ENCODE measurements at regions not wholly inside any gene's neighbourhood (a gene's known extent, or its start where the extent isn't known, plus 50 kb on each side); places are given as distances from the start of the nearest gene placed in this dataset.

DNA sequence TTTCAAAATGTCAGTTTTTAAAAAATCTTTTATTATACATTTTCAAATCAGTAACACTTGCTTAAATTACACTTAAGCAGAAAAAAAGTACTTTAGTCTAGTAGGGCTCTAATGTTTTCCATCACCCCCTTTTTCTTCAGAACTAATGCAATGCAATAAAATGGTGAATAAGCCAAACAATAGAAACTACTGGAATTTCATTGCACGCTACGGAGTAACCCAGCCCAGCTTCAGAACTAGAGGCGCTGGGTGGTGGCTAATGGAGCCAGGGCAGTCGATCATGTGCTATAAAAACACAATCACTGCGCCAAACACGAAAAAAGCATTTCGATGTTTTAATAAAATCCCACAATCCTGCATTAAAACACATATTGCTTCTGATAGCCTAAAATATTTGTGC is 59.9 kb upstream of the ODAD2 start:
- CTCF ChIA-PET, result no interaction called here
- Histone ChIP-seq H3K9me3 (ENCODE audit: low read depth, low read length, poor library complexity, severe bottlenecking) (no peaks in the 10 kb centered on the region), H3K36me3 (ENCODE audit: insufficient read depth, low read length, poor library complexity, severe bottlenecking) (no peaks in the 10 kb centered on the region), H3K27ac (ENCODE audit: low read depth, low read length, poor library complexity, severe bottlenecking) (no peak overlapping the region), H3K4me1 (ENCODE audit: insufficient read depth, low read length, poor library complexity, severe bottlenecking) (no peaks in the 10 kb centered on the region), H3K4me3 (ENCODE audit: low read depth, low read length, poor library complexity, severe bottlenecking) (no peak overlapping the region), H3K27me3 (replicated peaks; ENCODE audit: insufficient read depth, low read depth, low read length, poor library complexity) (no peaks in the 10 kb centered on the region)
- POLR2A ChIA-PET (ENCODE audit: low non-redundant PET), result no interaction called here
- intact Hi-C loops (cut with micrococcal nuclease; ENCODE audit: unreplicated experiment), result no loop called here
- TF ChIP-seq, protein P1, sequence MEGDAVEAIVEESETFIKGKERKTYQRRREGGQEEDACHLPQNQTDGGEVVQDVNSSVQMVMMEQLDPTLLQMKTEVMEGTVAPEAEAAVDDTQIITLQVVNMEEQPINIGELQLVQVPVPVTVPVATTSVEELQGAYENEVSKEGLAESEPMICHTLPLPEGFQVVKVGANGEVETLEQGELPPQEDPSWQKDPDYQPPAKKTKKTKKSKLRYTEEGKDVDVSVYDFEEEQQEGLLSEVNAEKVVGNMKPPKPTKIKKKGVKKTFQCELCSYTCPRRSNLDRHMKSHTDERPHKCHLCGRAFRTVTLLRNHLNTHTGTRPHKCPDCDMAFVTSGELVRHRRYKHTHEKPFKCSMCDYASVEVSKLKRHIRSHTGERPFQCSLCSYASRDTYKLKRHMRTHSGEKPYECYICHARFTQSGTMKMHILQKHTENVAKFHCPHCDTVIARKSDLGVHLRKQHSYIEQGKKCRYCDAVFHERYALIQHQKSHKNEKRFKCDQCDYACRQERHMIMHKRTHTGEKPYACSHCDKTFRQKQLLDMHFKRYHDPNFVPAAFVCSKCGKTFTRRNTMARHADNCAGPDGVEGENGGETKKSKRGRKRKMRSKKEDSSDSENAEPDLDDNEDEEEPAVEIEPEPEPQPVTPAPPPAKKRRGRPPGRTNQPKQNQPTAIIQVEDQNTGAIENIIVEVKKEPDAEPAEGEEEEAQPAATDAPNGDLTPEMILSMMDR (conservative IDR thresholded peaks at IDR 0.05; ENCODE audit: low read depth, low read length), result no peak
- no peak for TF ChIP-seq EZH2 (IDR thresholded peaks at IDR 0.05; ENCODE audit: borderline replicate concordance, low read depth, low read length, poor library complexity, severe bottlenecking)
- no peak for DNase-seq (ENCODE audit: low spot score)
- no TSS peak for BruUV-seq (replicated peaks)

GRCh38 chr10:28054228-28054860 is 55.5 kb upstream of the ODAD2 start:
- DNase-seq (ENCODE audit: low spot score), result peak; percentile 30
- no TSS peak for BruUV-seq (replicated peaks)

GRCh38 chr10:28049286-28049685 is 50.4 kb upstream of the ODAD2 start:
- H3K4me3 ChIP-seq (ENCODE audit: low read depth, low read length, poor library complexity, severe bottlenecking), result no peak overlapping the region
- POLR2A ChIA-PET (ENCODE audit: low non-redundant PET), result no interaction called here
- no TSS peak for BruUV-seq (replicated peaks)
- no peak overlapping the region for H3K27ac ChIP-seq (ENCODE audit: low read depth, low read length, poor library complexity, severe bottlenecking)
- CTCF ChIA-PET, result no interaction called here
- H3K4me1 ChIP-seq (ENCODE audit: insufficient read depth, low read length, poor library complexity, severe bottlenecking), result no peaks in the 10 kb centered on the region
- intact Hi-C loops (cut with micrococcal nuclease; ENCODE audit: unreplicated experiment), result no loop called here
- DNase-seq (ENCODE audit: low spot score), result no peak
- no peaks in the 10 kb centered on the region for H3K27me3 ChIP-seq (replicated peaks; ENCODE audit: insufficient read depth, low read depth, low read length, poor library complexity)
- no peaks in the 10 kb centered on the region for H3K9me3 ChIP-seq (ENCODE audit: low read depth, low read length, poor library complexity, severe bottlenecking)
- no peaks in the 10 kb centered on the region for H3K36me3 ChIP-seq (ENCODE audit: insufficient read depth, low read length, poor library complexity, severe bottlenecking)
- TF ChIP-seq EZH2 (IDR thresholded peaks at IDR 0.05; ENCODE audit: borderline replicate concordance, low read depth, low read length, poor library complexity, severe bottlenecking), result no peak
- TF ChIP-seq, protein P1 (conservative IDR thresholded peaks at IDR 0.05; ENCODE audit: low read depth, low read length), result no peak

More at GRCh38 chr10:28054228-28054860, 55.5 kb upstream of the ODAD2 start:
- no peaks in the 10 kb centered on the region for H3K4me1 ChIP-seq (ENCODE audit: insufficient read depth, low read length, poor library complexity, severe bottlenecking)
- ChIA-PET POLR2A (ENCODE audit: low non-redundant PET) (interaction anchor here (0.5 kb wide), 1 partner anchor 1379 kb away, joined by 3 read pairs; no protein-coding TSS in a partner anchor), CTCF (no interaction called here)
- H3K36me3 ChIP-seq (ENCODE audit: insufficient read depth, low read length, poor library complexity, severe bottlenecking), result no peaks in the 10 kb centered on the region
- H3K9me3 ChIP-seq (ENCODE audit: low read depth, low read length, poor library complexity, severe bottlenecking), result no peaks in the 10 kb centered on the region
- H3K27me3 ChIP-seq (replicated peaks; ENCODE audit: insufficient read depth, low read depth, low read length, poor library complexity), result no peaks in the 10 kb centered on the region
- no peak overlapping the region for H3K4me3 ChIP-seq (ENCODE audit: low read depth, low read length, poor library complexity, severe bottlenecking)
- no peak for TF ChIP-seq EZH2 (IDR thresholded peaks at IDR 0.05; ENCODE audit: borderline replicate concordance, low read depth, low read length, poor library complexity, severe bottlenecking)
- TF ChIP-seq, protein P1 (conservative IDR thresholded peaks at IDR 0.05; ENCODE audit: low read depth, low read length), result no peak
- intact Hi-C loops (cut with micrococcal nuclease; ENCODE audit: unreplicated experiment), result loop anchor here (5.0 kb wide), 1 partner anchor 83 kb away; no protein-coding TSS in a partner anchor
- H3K27ac ChIP-seq (ENCODE audit: low read depth, low read length, poor library complexity, severe bottlenecking), result no peak overlapping the region
